Duodenal mucosa (tissue), 2 donors: ENCODE measurements at regions not wholly inside any gene's neighbourhood (a gene's known extent, or its start where the extent isn't known, plus 50 kb on each side); places are given as distances from the start of the nearest gene placed in this dataset.

Experiments
- H3K27ac ChIP-seq: one replicate; pipeline ENCODE4 v1.7.0; 2013; ENCODE audit warnings: low read depth, low read length
- H3K27me3 ChIP-seq, 2 donors: one replicate each; pipeline ENCODE4 v1.7.0; 2013; ENCODE audit warnings: low read length in 2 of 2, control low read depth in 1 of 2; ENCODE audit not compliant: insufficient read depth in 2 of 2, control insufficient read depth in 1 of 2
- H3K36me3 ChIP-seq, 2 donors: one replicate each; pipeline ENCODE4 v1.7.0; 2013; ENCODE audit warnings: low read length in 2 of 2, control low read depth in 1 of 2; ENCODE audit not compliant: insufficient read depth in 2 of 2, control insufficient read depth in 1 of 2
- H3K4me1 ChIP-seq, 2 donors: one replicate each; pipeline ENCODE4 v1.7.0; 2013; ENCODE audit warnings: low read length in 2 of 2, control low read depth in 1 of 2; ENCODE audit not compliant: insufficient read depth in 2 of 2, control insufficient read depth in 1 of 2
- H3K4me3 ChIP-seq, 2 donors: one replicate each; pipeline ENCODE4 v1.7.0; 2013; ENCODE audit warnings: low read length in 2 of 2, low read depth in 1 of 2
- H3K9ac ChIP-seq, 2 donors: one replicate each; pipeline ENCODE4 v1.7.0; 2013; ENCODE audit warnings: low read length in 2 of 2, low read depth in 1 of 2
- H3K9me3 ChIP-seq, 2 donors: one replicate each; pipeline ENCODE4 v1.7.0; 2013; ENCODE audit warnings: low read length in 2 of 2, control low read depth in 1 of 2; ENCODE audit not compliant: control insufficient read depth in 1 of 2

DNA sequence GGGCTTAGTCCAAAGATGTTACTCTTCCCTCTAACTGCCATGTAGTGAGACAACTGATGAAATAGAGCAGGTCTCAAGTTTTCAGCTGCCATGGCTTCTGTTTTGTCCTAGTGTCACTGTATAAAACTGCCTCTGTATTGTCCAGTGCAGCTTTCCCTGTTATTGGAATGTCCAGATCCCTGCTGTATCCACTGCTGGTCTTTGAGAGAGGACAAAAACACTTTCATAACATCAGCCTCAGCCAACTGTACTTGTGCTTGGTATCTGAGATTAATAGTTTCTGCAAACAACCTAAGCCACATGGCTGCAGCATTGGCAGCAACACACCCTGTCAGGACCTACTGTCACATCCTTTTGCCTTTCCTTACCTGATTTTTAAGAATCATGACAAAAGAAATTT is 480.2 kb downstream of the LPIN1 start:
- Histone ChIP-seq H3K36me3 (no peaks in the 10 kb centered on the region), H3K9ac (no peak overlapping the region), H3K9me3 (peaks cover 11 to 16% of the 10 kb centered on the region in 2 donors), H3K4me1 (no peaks in the 10 kb centered on the region), H3K27ac (no peak overlapping the region), H3K4me3 (no peak overlapping the region), H3K27me3 (no peaks in the 10 kb centered on the region)

DNA sequence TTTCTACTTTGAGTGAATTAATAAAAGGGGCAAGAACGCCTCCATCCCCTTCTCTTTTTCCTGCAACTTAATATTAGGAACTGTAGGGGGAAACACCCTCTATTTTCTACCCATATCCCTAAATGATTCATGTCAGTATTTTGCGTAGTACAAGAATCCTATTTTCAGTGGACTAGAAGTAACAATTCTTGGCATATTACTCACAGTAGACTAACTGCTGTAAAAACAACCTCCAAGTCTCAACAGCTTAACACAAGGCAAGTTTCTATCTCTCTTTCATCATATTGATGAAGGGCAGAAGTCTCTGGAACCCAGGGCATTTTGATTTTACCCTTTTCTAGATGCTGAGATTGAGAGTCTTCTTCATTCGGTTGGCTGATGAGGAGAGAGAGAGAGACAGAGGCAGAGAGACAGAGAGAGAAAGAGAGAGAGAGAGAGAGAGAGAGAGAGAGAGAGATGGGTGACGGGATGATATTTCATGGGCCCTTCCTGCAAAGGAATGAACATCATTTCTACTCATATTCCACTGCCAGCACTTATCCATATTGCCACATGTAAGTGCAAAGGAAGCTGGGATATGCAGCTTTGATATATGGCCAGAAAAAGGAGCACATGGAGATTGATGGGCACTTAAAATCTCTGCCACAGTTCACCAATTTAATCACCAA is 481.6 kb downstream of the LPIN1 start:
- H3K27ac ChIP-seq = no peak overlapping the region
- peaks cover 10 to 16% of the 10 kb centered on the region in 2 donors for H3K9me3 ChIP-seq
- no peaks in the 10 kb centered on the region for H3K36me3 ChIP-seq
- H3K27me3 ChIP-seq = no peaks in the 10 kb centered on the region
- H3K9ac ChIP-seq = no peak overlapping the region
- H3K4me1 ChIP-seq = no peaks in the 10 kb centered on the region
- H3K4me3 ChIP-seq = no peak overlapping the region

DNA sequence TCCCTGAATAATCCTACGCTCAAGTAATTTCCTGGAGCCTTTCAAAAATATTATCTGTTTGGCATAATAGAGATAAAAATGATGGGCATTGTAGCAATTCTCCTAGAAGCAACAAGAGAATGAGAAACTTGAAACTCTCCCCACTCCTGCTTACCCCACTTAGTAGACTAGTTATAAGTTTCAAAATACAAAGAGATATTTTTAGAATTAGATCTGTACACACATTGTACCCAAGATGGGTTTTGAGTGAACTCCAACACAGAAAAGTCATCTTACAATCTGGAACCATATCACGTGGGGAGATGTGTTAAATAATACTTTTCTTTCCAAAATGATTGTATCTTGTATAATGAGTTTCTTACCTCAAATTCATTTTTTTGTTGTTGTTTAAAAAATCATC is 484.9 kb downstream of the LPIN1 start:
- Histone ChIP-seq H3K9ac (no peak overlapping the region), H3K27me3 (no peaks in the 10 kb centered on the region), H3K36me3 (no peaks in the 10 kb centered on the region), H3K4me3 (no peak overlapping the region), H3K27ac (no peak overlapping the region), H3K9me3 (no peaks in the 10 kb centered on the region), H3K4me1 (no peaks in the 10 kb centered on the region)

DNA sequence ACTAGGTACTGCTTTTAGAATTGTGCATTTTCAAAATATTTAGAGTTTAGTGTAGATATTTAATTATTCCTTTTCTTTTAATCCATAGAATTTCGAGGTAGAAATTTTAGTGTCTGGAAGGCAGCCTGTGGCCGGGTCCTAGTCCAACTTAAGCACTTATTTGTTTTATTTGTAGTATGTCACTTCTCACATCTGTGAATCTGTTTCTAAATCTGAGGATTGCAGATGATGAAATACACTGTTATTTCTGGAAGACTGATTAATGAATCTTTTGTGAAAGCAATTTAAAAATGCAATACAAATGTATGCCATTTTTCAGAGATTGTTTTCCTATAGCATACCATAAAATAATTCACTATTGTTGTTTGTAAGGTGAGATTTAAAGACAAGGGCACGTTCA is 483.9 kb upstream of the TRIB2 start:
- Histone ChIP-seq H3K4me3 (no peak overlapping the region), H3K27me3 (no peaks in the 10 kb centered on the region), H3K9ac (no peak overlapping the region), H3K4me1 (no peaks in the 10 kb centered on the region), H3K36me3 (no peaks in the 10 kb centered on the region), H3K9me3 (no peaks in the 10 kb centered on the region), H3K27ac (no peak overlapping the region)

DNA sequence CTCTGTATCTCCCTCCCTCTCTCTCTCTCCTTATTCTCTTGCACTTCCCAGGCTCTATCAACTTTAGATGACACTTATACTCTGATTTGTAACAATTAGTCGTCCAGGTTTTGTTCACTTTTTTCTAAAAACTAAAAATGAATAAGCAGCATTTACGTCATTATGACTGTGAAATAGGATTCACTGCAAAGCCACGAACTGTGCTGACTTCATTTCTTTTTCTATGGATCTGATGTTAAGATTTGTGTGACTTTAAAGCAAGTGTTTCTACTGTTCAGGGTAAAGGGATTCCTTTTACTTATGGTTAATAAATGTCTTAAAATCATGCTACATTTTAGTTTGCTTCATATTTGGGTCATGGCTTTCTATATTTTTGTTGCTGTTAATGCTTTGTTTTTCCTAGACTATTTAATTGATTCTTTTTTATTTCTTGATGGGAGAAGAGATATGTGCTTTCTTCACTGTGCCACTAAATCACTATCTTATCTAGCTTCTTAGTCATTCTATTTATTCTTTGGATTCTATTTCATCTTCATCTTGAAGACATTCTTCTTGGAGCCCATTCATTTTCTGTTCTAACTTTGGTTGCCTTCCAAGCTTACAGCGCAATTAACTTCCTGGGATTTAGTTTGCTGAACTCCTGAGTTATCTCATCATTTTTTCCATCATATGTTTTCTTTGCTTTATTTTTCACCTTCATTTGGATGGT is 480.4 kb upstream of the TRIB2 start:
- H3K27me3 ChIP-seq = no peaks in the 10 kb centered on the region
- H3K27ac ChIP-seq = no peak overlapping the region

DNA sequence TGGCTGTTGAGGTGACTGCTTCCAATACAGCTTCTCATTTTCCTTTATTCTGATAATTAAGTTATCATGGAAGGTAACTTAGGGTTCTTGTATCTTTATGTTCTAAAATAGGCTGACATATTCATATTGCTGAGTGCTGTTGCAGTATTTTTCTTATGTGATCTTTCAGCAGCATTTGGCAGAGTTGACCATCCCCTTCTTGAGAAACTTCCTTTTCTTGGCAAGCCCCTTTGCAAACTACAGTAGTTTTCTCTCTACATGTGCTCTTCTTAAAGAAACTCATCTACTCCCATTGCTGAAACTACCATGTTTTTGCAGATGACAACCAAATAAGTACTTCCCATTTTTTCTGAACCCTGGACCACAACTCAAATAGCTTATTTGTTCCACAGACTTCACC is 476.5 kb upstream of the TRIB2 start:
- Histone ChIP-seq H3K9ac (no peak overlapping the region), H3K9me3 (no peaks in the 10 kb centered on the region), H3K4me1 (no peaks in the 10 kb centered on the region), H3K4me3 (no peak overlapping the region), H3K36me3 (no peaks in the 10 kb centered on the region), H3K27me3 (no peaks in the 10 kb centered on the region), H3K27ac (no peak overlapping the region)

More for the DNA sequence above, 480.4 kb upstream of the TRIB2 start:
- Histone ChIP-seq H3K4me3 (no peak overlapping the region), H3K36me3 (no peaks in the 10 kb centered on the region), H3K9ac (no peak overlapping the region), H3K9me3 (no peaks in the 10 kb centered on the region), H3K4me1 (no peaks in the 10 kb centered on the region)

GRCh38 chr2:12243381-12243780 is 473.4 kb upstream of the TRIB2 start:
- no peak overlapping the region for H3K9ac ChIP-seq
- no peaks in the 10 kb centered on the region for H3K36me3 ChIP-seq
- no peaks in the 10 kb centered on the region for H3K4me1 ChIP-seq
- H3K4me3 ChIP-seq = no peak overlapping the region
- no peaks in the 10 kb centered on the region for H3K9me3 ChIP-seq
- H3K27me3 ChIP-seq = no peaks in the 10 kb centered on the region
- H3K27ac ChIP-seq = no peak overlapping the region

- Histone ChIP-seq H3K27me3 (no peaks in the 10 kb centered on the region), H3K4me3 (no peak overlapping the region), H3K9me3 (no peaks in the 10 kb centered on the region), H3K9ac (no peak overlapping the region), H3K36me3 (no peaks in the 10 kb centered on the region), H3K4me1 (no peaks in the 10 kb centered on the region), H3K27ac (no peak overlapping the region)
These were observed 472.7 kb upstream of the TRIB2 start for GRCh38 chr2:12244070-12244469.

GRCh38 chr2:12251121-12251520 is 465.6 kb upstream of the TRIB2 start:
- Histone ChIP-seq H3K4me1 (no peaks in the 10 kb centered on the region), H3K36me3 (no peaks in the 10 kb centered on the region), H3K4me3 (no peak overlapping the region), H3K9me3 (no peaks in the 10 kb centered on the region), H3K9ac (no peak overlapping the region), H3K27me3 (no peaks in the 10 kb centered on the region), H3K27ac (no peak overlapping the region)

DNA sequence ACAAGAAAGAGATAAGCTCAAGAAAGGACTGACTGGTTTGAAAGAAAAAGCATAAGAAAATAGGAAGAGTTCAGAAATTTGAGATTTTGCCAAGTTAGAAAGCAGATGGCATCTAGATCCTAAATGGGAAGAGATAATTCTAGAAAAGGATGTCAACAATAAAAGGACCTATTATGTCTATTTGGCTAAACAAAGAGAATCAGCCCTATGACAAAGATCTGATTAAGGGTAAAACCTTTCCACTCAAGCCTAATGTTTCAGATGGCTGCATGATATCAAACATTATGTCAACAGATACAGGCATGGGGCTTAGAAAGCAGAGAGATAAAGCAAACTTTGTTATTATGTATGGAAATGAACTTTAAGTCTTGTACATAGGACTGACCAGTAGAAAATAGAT is 465.0 kb upstream of the TRIB2 start:
- Histone ChIP-seq H3K9ac (no peak overlapping the region), H3K36me3 (no peaks in the 10 kb centered on the region), H3K4me1 (no peaks in the 10 kb centered on the region), H3K27ac (no peak overlapping the region), H3K9me3 (no peaks in the 10 kb centered on the region), H3K27me3 (no peaks in the 10 kb centered on the region), H3K4me3 (no peak overlapping the region)
